ENCODE measurements at regions not wholly inside any gene's neighbourhood (a gene's known extent, or its start where the extent isn't known, plus 50 kb on each side); places are given as distances from the start of the nearest gene placed in this dataset.

DNA sequence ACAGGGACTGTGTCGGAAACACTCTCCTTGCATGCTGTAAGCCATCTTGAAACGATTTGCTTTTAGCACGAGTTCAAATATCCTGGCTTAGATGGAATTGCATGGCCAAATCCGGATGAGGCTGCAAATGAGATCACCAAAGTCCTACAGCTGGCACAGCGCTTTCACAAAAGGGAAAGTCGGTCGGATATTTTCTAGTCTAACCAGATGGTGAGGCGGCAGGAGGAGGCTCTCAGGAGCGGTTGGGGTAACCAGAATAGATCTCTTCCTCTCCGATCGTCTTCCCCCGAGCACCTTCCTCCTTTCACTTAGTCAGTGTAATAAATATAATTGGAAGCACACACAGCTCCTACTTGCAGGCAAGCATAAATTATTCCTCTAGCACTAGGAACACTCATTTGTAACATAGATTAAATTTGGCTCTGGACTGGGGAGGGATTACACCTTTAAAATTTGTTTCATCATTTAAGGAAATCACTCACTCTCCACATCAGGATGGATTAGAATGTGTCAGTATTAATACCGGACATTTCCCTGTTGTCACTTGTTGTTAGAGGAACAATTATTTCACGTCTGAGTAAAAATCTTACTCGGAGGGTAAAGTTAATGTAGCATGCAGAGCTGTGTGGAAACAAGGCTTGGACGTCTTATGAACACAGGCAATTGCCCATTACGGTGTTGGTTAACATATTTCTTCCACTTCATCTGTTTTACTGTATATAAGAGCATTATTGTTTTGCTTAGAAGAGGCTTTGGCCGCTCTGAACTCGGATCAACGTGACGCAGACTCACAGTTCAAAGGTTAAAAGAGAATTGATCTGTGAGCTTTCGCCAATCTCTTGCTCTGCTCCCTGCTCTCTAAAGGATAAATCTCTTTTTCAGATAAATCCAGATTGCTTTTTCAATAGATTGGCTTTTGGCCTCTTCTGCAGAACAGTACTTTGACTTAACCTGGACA, 857.9 kb downstream of the TYW1 start:
- no peaks in the 10 kb centered on the region for H3K36me3 ChIP-seq (replicated peaks)
- TF ChIP-seq, protein P1, sequence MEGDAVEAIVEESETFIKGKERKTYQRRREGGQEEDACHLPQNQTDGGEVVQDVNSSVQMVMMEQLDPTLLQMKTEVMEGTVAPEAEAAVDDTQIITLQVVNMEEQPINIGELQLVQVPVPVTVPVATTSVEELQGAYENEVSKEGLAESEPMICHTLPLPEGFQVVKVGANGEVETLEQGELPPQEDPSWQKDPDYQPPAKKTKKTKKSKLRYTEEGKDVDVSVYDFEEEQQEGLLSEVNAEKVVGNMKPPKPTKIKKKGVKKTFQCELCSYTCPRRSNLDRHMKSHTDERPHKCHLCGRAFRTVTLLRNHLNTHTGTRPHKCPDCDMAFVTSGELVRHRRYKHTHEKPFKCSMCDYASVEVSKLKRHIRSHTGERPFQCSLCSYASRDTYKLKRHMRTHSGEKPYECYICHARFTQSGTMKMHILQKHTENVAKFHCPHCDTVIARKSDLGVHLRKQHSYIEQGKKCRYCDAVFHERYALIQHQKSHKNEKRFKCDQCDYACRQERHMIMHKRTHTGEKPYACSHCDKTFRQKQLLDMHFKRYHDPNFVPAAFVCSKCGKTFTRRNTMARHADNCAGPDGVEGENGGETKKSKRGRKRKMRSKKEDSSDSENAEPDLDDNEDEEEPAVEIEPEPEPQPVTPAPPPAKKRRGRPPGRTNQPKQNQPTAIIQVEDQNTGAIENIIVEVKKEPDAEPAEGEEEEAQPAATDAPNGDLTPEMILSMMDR (IDR thresholded peaks at IDR 0.05; ENCODE audit: low read depth, low read length, missing control alignments): no peak
- H3K27me3 ChIP-seq (replicated peaks): no peaks in the 10 kb centered on the region
- H3K27ac ChIP-seq: no peak overlapping the region
- in situ Hi-C loops (cut with HindIII; ENCODE audit: low pct_ligation_motif_present, low sequenced_read_pairs): no loop called here
- no peak overlapping the region for H3K4me3 ChIP-seq (ENCODE audit: low read depth, low read length)
- no peak for DNase-seq

- TF ChIP-seq, protein P1 (IDR thresholded peaks at IDR 0.05; ENCODE audit: low read depth, low read length, missing control alignments): no peak
- H3K27ac ChIP-seq: no peak overlapping the region
- DNase-seq: no peak
- in situ Hi-C loops (cut with HindIII; ENCODE audit: low pct_ligation_motif_present, low sequenced_read_pairs): no loop called here
- H3K36me3 ChIP-seq (replicated peaks): no peaks in the 10 kb centered on the region
- no peak overlapping the region for H3K4me3 ChIP-seq (ENCODE audit: low read depth, low read length)
- H3K27me3 ChIP-seq (replicated peaks): no peaks in the 10 kb centered on the region
Measured at GRCh38 chr7:67855322-67855721, 858.7 kb downstream of the TYW1 start.

GRCh38 chr7:67856046-67856445, 859.4 kb downstream of the TYW1 start:
- H3K27ac ChIP-seq: no peak overlapping the region
- DNase-seq: no peak
- no peaks in the 10 kb centered on the region for H3K36me3 ChIP-seq (replicated peaks)
- in situ Hi-C loops (cut with HindIII; ENCODE audit: low pct_ligation_motif_present, low sequenced_read_pairs): no loop called here
- H3K4me3 ChIP-seq (ENCODE audit: low read depth, low read length): no peak overlapping the region
- TF ChIP-seq, protein P1 (IDR thresholded peaks at IDR 0.05; ENCODE audit: low read depth, low read length, missing control alignments): no peak
- no peaks in the 10 kb centered on the region for H3K27me3 ChIP-seq (replicated peaks)

GRCh38 chr7:67857698-67858097, 861.1 kb downstream of the TYW1 start:
- no peak overlapping the region for H3K27ac ChIP-seq
- H3K36me3 ChIP-seq (replicated peaks): no peaks in the 10 kb centered on the region
- no peak for DNase-seq
- H3K4me3 ChIP-seq (ENCODE audit: low read depth, low read length): no peak overlapping the region
- TF ChIP-seq, protein P1 (IDR thresholded peaks at IDR 0.05; ENCODE audit: low read depth, low read length, missing control alignments): no peak
- H3K27me3 ChIP-seq (replicated peaks): no peaks in the 10 kb centered on the region
- in situ Hi-C loops (cut with HindIII; ENCODE audit: low pct_ligation_motif_present, low sequenced_read_pairs): no loop called here

DNA sequence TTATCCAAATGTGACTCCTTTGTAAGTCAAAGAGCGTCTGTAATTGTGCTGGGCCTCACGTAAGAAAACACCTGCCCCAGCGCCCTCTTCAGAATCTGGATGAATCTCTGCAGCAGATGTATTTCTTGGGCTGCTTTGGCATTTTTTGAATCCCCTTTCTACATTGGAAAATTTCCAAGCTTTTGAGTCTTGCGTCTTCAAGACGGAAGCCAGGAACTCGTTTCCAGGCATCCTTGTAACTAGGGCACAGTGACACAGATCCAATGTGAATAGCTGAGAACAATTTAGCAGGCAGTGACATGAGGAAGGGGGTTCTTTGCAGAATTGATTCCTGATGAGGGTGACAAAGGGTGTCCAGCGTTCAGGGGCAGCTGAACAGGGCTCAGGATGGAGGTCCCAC, 862.3 kb downstream of the TYW1 start:
- H3K36me3 ChIP-seq (replicated peaks): no peaks in the 10 kb centered on the region
- no peak overlapping the region for H3K4me3 ChIP-seq (ENCODE audit: low read depth, low read length)
- no peaks in the 10 kb centered on the region for H3K27me3 ChIP-seq (replicated peaks)
- TF ChIP-seq, protein P1 (IDR thresholded peaks at IDR 0.05; ENCODE audit: low read depth, low read length, missing control alignments): no peak
- in situ Hi-C loops (cut with HindIII; ENCODE audit: low pct_ligation_motif_present, low sequenced_read_pairs): no loop called here
- no peak for DNase-seq
- H3K27ac ChIP-seq: no peak overlapping the region
